Progenitor cell of endocrine pancreas (in vitro differentiated cells): ENCODE measurements at regions not wholly inside any gene's neighbourhood (a gene's known extent, or its start where the extent isn't known, plus 50 kb on each side); places are given as distances from the start of the nearest gene placed in this dataset.

Experiments used
- DNase-seq: peaks from one replicate; pipeline ENCODE4 v3.0.0; 2021; ENCODE audit warnings: low spot score; ENCODE audit not compliant: unreplicated experiment
- H3K27ac Mint-ChIP-seq: 2 replicates; pipeline ENCODE4 v1.8.0; 2021; ENCODE audit warnings: mild to moderate bottlenecking, moderate library complexity, mixed read lengths
- H3K27me3 Mint-ChIP-seq: 2 replicates; pipeline ENCODE4 v1.8.0; 2021; ENCODE audit warnings: mixed read lengths
- H3K36me3 Mint-ChIP-seq: 2 replicates; pipeline ENCODE4 v1.8.0; 2022; ENCODE audit warnings: mixed read lengths; ENCODE audit not compliant: insufficient read depth
- H3K4me1 Mint-ChIP-seq: 2 replicates; pipeline ENCODE4 v1.8.0; 2021; ENCODE audit warnings: low read depth, mixed read lengths
- H3K4me3 Mint-ChIP-seq: 2 replicates; pipeline ENCODE4 v1.8.0; 2021; ENCODE audit warnings: low read depth, mild to moderate bottlenecking, moderate library complexity, mixed read lengths
- H3K9me3 Mint-ChIP-seq: 2 replicates; pipeline ENCODE4 v1.8.0; 2021; ENCODE audit warnings: low read depth, mixed read lengths
- TF ChIP-seq, protein P1 (sequence below): fragments of 200-600 bp; sonication (generic); IDR thresholded peaks from one replicate; pipeline ENCODE4 v1.5.0; 2021; ENCODE audit warnings: antibody characterized with exemption, mild to moderate bottlenecking; ENCODE audit not compliant: unreplicated experiment

DNA sequence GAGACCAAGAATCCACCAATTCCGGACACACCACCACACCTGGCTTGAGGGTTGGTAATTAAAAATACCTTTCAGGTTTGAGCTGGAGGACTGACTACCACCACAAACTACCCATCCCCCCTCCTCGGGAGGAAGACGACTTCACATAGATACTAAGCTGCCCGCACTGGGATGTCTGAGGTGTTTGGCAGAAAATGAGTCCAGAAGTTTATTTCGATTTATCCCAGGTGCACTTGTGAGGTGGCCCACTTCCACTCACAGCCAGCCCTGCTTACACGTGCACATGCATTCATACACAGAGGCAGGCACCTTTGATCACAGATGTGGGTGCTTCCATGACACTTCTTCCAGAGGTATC lies 187.1 kb downstream of the ID4 start:
- DNase-seq: no peak
- Mint-ChIP-seq H3K4me3 (no peak overlapping the region), H3K27ac (no peak overlapping the region), H3K36me3 (no peaks in the 10 kb centered on the region), H3K9me3 (no peaks in the 10 kb centered on the region), H3K27me3 (peaks cover 2% of the 10 kb centered on the region), H3K4me1 (no peaks in the 10 kb centered on the region)
- TF ChIP-seq, protein P1, sequence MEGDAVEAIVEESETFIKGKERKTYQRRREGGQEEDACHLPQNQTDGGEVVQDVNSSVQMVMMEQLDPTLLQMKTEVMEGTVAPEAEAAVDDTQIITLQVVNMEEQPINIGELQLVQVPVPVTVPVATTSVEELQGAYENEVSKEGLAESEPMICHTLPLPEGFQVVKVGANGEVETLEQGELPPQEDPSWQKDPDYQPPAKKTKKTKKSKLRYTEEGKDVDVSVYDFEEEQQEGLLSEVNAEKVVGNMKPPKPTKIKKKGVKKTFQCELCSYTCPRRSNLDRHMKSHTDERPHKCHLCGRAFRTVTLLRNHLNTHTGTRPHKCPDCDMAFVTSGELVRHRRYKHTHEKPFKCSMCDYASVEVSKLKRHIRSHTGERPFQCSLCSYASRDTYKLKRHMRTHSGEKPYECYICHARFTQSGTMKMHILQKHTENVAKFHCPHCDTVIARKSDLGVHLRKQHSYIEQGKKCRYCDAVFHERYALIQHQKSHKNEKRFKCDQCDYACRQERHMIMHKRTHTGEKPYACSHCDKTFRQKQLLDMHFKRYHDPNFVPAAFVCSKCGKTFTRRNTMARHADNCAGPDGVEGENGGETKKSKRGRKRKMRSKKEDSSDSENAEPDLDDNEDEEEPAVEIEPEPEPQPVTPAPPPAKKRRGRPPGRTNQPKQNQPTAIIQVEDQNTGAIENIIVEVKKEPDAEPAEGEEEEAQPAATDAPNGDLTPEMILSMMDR: no peak

DNA sequence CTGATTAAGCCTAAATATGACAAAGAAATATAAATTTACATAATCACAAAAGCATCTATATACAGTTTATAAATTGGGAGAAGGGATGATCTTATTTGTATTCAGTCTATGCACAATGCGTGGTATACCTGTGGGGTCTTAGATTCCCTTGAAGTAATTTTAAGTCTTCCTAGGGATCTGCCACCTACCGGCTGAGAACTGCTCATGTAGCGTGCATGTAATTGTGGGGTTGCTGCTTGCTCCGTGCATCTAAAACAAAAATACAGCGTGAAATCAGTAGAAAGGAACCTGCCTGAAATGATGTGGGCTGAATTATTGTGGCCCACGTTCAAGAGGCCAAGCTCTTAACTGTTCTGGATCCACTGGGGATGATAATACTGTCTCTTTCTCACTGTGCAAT lies 187.3 kb downstream of the MBOAT1 start:
- DNase-seq: no peak
- TF ChIP-seq, protein P1: peak; percentile 8
- H3K36me3 Mint-ChIP-seq: no peaks in the 10 kb centered on the region
- no peak overlapping the region for H3K4me3 Mint-ChIP-seq
- no peaks in the 10 kb centered on the region for H3K9me3 Mint-ChIP-seq
- no peak overlapping the region for H3K27ac Mint-ChIP-seq
- no peaks in the 10 kb centered on the region for H3K4me1 Mint-ChIP-seq
- peaks cover 2% of the 10 kb centered on the region for H3K27me3 Mint-ChIP-seq

DNA sequence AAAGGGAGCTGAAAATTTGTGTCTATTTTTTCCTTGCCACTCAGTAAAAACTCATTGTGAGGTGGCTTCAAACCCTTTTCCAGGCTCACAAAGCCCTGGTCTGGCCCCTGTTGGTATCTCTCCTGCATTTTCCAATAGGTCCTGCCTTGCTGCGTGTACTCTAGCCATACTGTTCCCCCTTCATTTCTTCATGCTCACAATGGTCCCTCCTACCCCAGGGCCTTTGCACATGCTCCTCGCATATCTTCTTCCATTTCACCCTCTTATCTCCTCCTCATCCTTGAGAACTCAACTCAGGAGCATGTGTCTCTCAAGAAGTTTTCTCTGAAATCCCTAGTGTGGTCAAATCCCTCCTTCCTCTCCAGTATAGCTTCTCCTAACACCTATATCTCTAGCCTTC lies 186.6 kb downstream of the MBOAT1 start:
- TF ChIP-seq, protein P1: no peak
- H3K27me3 Mint-ChIP-seq: peaks cover 6% of the 10 kb centered on the region
- DNase-seq: no peak
- no peak overlapping the region for H3K4me3 Mint-ChIP-seq
- no peaks in the 10 kb centered on the region for H3K4me1 Mint-ChIP-seq
- H3K27ac Mint-ChIP-seq: no peak overlapping the region
- H3K9me3 Mint-ChIP-seq: no peaks in the 10 kb centered on the region
- no peaks in the 10 kb centered on the region for H3K36me3 Mint-ChIP-seq

DNA sequence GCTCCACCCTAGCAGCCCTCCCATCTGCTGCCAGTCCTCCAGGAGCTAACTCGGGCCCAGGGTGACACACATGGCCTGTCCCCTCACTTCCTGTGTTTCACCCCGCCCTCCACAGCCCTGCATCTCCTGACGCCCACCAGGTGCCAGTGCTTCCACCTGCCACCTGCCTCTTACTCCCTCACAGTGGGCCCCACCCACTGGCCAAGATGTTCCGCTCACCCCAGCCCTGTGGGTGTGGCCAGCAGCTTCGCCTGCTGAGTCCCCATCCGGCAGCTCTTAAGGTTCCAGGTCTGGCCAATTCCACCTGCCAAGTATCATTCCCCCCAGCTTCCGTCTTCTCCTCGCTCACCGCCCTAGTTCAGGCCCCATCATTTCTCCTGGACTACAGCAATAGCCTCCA lies 184.1 kb downstream of the MBOAT1 start:
- H3K27ac Mint-ChIP-seq: no peak overlapping the region
- H3K4me3 Mint-ChIP-seq: no peak overlapping the region
- no peak for DNase-seq
- H3K4me1 Mint-ChIP-seq: no peaks in the 10 kb centered on the region
- TF ChIP-seq, protein P1: no peak
- H3K9me3 Mint-ChIP-seq: peaks cover 2% of the 10 kb centered on the region
- H3K27me3 Mint-ChIP-seq: peaks cover 7% of the 10 kb centered on the region
- peaks cover 1% of the 10 kb centered on the region for H3K36me3 Mint-ChIP-seq

DNA sequence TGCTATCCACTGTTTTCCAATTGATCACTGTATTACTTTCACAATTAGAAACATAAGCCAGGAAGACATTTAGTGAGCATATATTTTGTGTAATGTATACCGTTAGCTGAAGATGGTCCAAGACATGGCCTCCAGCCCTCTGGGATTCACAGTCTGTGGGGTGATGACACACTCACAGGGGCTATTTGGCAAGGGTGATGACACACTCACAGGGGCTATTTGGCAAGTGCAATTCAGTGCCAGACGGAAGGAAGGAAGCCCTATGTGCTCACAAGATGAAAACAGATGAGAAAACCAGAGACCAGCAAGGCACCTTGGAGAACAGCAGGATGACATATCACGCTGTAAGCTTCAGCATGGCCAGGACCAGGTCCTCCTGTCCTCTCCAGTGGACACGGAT lies 183.7 kb downstream of the MBOAT1 start:
- peaks cover 2% of the 10 kb centered on the region for H3K4me1 Mint-ChIP-seq
- peaks cover 1% of the 10 kb centered on the region for H3K36me3 Mint-ChIP-seq
- no peak for DNase-seq
- H3K9me3 Mint-ChIP-seq: peaks cover 4% of the 10 kb centered on the region
- TF ChIP-seq, protein P1: no peak
- H3K27me3 Mint-ChIP-seq: peaks cover 7% of the 10 kb centered on the region
- no peak overlapping the region for H3K27ac Mint-ChIP-seq
- H3K4me3 Mint-ChIP-seq: no peak overlapping the region
